ENCODE measurements at regions not wholly inside any gene's neighbourhood (a gene's known extent, or its start where the extent isn't known, plus 50 kb on each side); places are given as distances from the start of the nearest gene placed in this dataset.

DNA sequence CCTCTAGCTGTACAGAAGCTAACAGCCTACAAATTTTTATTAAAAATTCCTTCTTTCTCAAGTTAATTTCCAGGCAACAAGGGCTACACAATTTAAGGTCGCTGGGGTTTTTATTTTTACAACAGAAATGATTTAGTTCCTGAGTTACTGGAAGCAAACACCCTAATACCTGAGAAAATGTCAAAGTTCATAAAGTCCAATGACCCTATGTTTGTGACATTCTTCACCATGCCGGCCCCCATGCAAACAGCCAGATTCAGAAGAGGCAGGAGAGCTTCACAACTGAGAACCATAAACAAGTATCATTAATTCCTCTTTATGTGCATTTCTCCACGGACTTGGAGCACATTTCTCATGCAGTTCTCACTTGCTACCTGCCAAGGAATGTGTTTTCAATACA lies 236.2 kb upstream of the EGLN3 start:
- Histone ChIP-seq H3K27ac (no peak overlapping the region), H3K27me3 (no peaks in the 10 kb centered on the region), H3K36me3 (no peaks in the 10 kb centered on the region), H3K9me3 (no peaks in the 10 kb centered on the region), H3K4me1 (no peaks in the 10 kb centered on the region), H3K4me3 (no peak overlapping the region)
- 54 to 61% methylated on average over 3 of the region's 3 CpGs for WGBS, 2 donors
- ATAC-seq (no peak), FAIRE-seq (no peak), DNase-seq (no peak)
- no peak for TF ChIP-seq CTCF (IDR thresholded peaks at IDR 0.05)
- intact Hi-C loops (cut with DNase I) = no loop called here

GRCh38 chr14:34184126-34184525 lies 233.3 kb upstream of the EGLN3 start:
- FAIRE-seq = no peak
- intact Hi-C loops (cut with DNase I) = no loop called here

DNA sequence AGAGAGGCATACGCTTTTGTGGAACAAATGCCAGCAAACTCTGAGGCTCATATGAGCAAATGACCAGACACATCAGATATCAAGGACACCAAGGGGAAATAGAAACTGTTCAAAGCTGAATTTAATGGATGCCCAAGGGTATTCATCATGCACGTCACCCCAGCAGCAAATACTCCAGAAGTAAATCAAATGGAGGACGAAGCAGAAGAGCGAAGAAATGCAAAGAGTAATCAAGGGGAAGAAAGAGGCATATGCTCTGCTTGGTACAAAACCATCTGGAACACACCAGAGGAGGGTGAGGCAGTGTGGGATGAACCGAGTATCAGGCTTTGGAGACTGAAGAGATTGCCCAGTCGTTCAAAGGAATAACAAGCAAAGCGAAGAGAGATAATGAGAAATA lies 232.6 kb upstream of the EGLN3 start:
- WGBS, 2 donors = 76 to 85% methylated on average over 7 of the region's 7 CpGs
- DNase-seq (no peak), ATAC-seq (no peak), FAIRE-seq (no peak)
- Histone ChIP-seq H3K36me3 (no peaks in the 10 kb centered on the region), H3K4me3 (no peak overlapping the region), H3K9me3 (no peaks in the 10 kb centered on the region), H3K27me3 (no peaks in the 10 kb centered on the region), H3K27ac (no peak overlapping the region), H3K4me1 (no peaks in the 10 kb centered on the region)
- intact Hi-C loops (cut with DNase I) = no loop called here
- TF ChIP-seq CTCF (IDR thresholded peaks at IDR 0.05) = no peak

More at GRCh38 chr14:34184126-34184525, 233.3 kb upstream of the EGLN3 start:
- Histone ChIP-seq H3K9me3 (no peaks in the 10 kb centered on the region), H3K36me3 (no peaks in the 10 kb centered on the region), H3K27ac (no peak overlapping the region), H3K4me1 (no peaks in the 10 kb centered on the region), H3K27me3 (no peaks in the 10 kb centered on the region), H3K4me3 (no peak overlapping the region)
- DNase-seq (no peak), ATAC-seq (no peak)
- 92 to 96% methylated on average over 2 of the region's 2 CpGs for WGBS, 2 donors
- TF ChIP-seq CTCF (IDR thresholded peaks at IDR 0.05) = no peak

- DNase-seq (no peak), ATAC-seq (peak in 1 of 4 donors; percentile 60), FAIRE-seq (no peak)
- no peaks in the 10 kb centered on the region for H3K4me1 ChIP-seq
- WGBS, 2 donors = 71 to 77% methylated on average over 2 of the region's 2 CpGs
- no peaks in the 10 kb centered on the region for H3K27me3 ChIP-seq
- TF ChIP-seq CTCF (IDR thresholded peaks at IDR 0.05) = no peak
- H3K9me3 ChIP-seq = no peaks in the 10 kb centered on the region
- H3K27ac ChIP-seq = no peak overlapping the region
- intact Hi-C loops (cut with DNase I) = no loop called here
- H3K36me3 ChIP-seq = no peaks in the 10 kb centered on the region
- no peak overlapping the region for H3K4me3 ChIP-seq
These were observed 230.5 kb upstream of the EGLN3 start for GRCh38 chr14:34181338-34181737.

DNA sequence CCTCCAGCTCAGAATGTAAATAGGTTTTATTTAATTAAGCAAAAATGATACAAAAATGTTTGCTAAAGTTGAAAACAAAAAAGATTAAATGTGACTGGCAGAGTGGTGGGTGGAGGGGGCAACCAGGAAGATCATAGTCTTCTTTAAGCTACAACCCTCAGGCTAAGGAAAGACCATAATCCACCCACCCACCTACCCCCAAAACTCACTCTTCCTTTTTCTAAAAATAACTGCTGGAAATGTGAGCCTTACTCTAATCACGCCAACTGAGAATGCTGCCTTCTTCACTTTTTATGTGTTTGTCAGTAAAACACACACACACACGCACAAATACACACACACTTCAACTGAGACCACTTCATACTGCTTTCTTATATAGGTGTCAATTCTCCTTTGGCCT lies 230.0 kb upstream of the EGLN3 start:
- no peak for FAIRE-seq
- Histone ChIP-seq H3K27me3 (no peaks in the 10 kb centered on the region), H3K9me3 (no peaks in the 10 kb centered on the region), H3K4me3 (no peak overlapping the region), H3K36me3 (no peaks in the 10 kb centered on the region), H3K27ac (no peak overlapping the region), H3K4me1 (no peaks in the 10 kb centered on the region)
- DNase-seq = no peak
- no peak for TF ChIP-seq CTCF (IDR thresholded peaks at IDR 0.05)
- no peak for ATAC-seq
- intact Hi-C loops (cut with DNase I) = no loop called here
- WGBS, 2 donors = 78 to 84% methylated on average over 2 of the region's 2 CpGs

Measured in pancreas (tissue), 10 donors.